Natural killer cell treated with Interleukin-12 subunit alpha and Interleukin-12 subunit beta and Interleukin-15 and Interleukin-18, amount 100 ng/mL, for 72 hours (primary cell): ENCODE measurements at regions not wholly inside any gene's neighbourhood (a gene's known extent, or its start where the extent isn't known, plus 50 kb on each side); places are given as distances from the start of the nearest gene placed in this dataset.
"Not testable (repeated sequence)": the region's sequence is repeated elsewhere in the genome, so short reads cannot be mapped to it uniquely, and the experiment has no call there.

Experiments
- ATAC-seq, 2 donors: fragments of 150-1000 bp; cut with Tn5 transposase in 1 of 2; sonication (Bioruptor Pico), chemical (Tn5 transposase) in 1 of 2; 2 replicates each; pipeline ENCODE4 v1.10.0; 2021
- DNase-seq: peaks from one replicate; pipeline ENCODE4 v3.0.0; 2022; ENCODE audit warnings: low spot score
- H3K27ac Mint-ChIP-seq, 2 donors: 1 replicate in 1 of 2; 2 replicates in 1 of 2; pipeline ENCODE4 v1.8.0; 2022; ENCODE audit warnings: mixed read lengths in 2 of 2, mild to moderate bottlenecking in 1 of 2, moderate library complexity in 1 of 2
- H3K27me3 Mint-ChIP-seq, 2 donors: 1 replicate in 1 of 2; 2 replicates in 1 of 2; pipeline ENCODE4 v1.8.0; 2022; ENCODE audit warnings: mixed read lengths in 2 of 2
- H3K36me3 Mint-ChIP-seq: one replicate; pipeline ENCODE4 v1.8.0; 2022; ENCODE audit warnings: mixed read lengths
- H3K4me1 Mint-ChIP-seq, 2 donors: 1 replicate in 1 of 2; 2 replicates in 1 of 2; pipeline ENCODE4 v1.8.0; 2022; ENCODE audit warnings: low read depth in 2 of 2, mixed read lengths in 2 of 2, mild to moderate bottlenecking in 1 of 2
- H3K4me3 Mint-ChIP-seq: one replicate; pipeline ENCODE4 v1.8.0; 2022; ENCODE audit warnings: mixed read lengths
- H3K9me3 Mint-ChIP-seq: 2 replicates; pipeline ENCODE4 v1.8.0; 2022; ENCODE audit warnings: mixed read lengths

DNA sequence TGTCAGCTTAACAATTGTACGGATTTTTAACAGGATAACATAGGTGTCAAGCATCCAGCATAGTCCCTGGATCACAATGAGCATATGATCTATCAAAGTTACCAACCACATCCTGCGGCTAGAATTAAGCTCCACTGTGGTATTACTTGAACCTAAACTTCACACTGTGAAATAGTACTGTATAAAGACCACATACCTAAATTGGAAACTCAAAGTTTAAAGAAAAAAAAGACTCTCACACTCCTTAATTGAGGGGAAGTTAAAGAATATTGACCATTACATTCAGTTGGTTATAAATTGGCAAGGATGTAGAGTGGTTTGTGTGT, 133.0 kb upstream of the PZP start:
- no peaks in the 10 kb centered on the region for H3K27me3 Mint-ChIP-seq
- peak overlapping the region; percentile 3 to 17 for H3K27ac Mint-ChIP-seq
- peak overlapping the region; percentile 36 for H3K4me3 Mint-ChIP-seq
- DNase-seq (no peak), ATAC-seq (peak; percentile 61 to 73)
- H3K36me3 Mint-ChIP-seq, result peaks cover 3% of the 10 kb centered on the region
- peaks cover 37 to 41% of the 10 kb centered on the region in 2 donors for H3K4me1 Mint-ChIP-seq
- H3K9me3 Mint-ChIP-seq, result peaks cover 3% of the 10 kb centered on the region

DNA sequence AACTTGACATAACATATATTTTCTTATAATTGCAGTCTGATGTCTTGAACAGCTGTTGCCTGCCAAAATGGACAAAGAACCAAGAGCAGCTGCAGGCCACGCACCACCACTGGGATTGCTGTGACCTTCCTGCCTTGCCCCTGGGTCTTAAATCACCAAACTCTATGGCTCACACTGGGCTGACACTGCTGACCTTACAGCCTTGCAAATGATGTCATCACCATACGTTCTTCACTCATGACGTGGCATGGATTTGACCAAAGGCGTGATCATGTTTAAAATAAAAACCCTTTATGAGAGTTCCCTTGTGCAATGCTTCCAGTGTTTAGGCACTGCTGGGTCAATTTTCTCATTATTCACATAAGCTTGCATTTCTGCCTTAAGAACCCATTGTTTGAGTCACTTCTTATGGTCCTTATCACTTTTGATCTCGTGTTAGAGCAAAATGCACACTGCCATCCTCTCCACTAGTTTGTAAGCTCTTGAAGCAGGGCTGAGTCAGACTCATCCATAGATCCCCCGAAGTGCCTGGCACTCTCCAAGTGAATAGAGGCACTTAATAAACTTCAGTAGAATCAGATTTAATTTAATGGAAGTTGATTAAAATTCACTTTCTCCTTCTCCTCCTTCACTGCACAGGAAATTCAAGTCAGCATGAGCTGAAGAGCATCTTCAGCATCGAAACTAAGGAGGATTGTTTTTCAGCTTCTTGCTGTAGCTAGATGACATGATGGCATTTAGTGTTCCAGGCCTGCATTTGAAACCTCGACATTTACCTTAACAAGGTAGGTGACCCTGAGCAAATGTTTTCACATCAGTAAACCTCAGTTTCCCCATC, 132.4 kb upstream of the PZP start:
- Mint-ChIP-seq H3K36me3 (peaks cover 5% of the 10 kb centered on the region), H3K4me3 (peak overlapping the region; percentile 5), H3K27me3 (no peaks in the 10 kb centered on the region), H3K27ac (peak overlapping the region; percentile 3 to 22), H3K9me3 (peaks cover 4% of the 10 kb centered on the region), H3K4me1 (peaks cover 33 to 36% of the 10 kb centered on the region in 2 donors)
- DNase-seq (no peak), ATAC-seq (peak; percentile 64 to 73)

- ATAC-seq (no peak), DNase-seq (no peak)
- no peak overlapping the region for H3K27ac Mint-ChIP-seq
- peaks cover 24 to 25% of the 10 kb centered on the region in 2 donors for H3K4me1 Mint-ChIP-seq
- H3K36me3 Mint-ChIP-seq, result peaks cover 5% of the 10 kb centered on the region
- H3K27me3 Mint-ChIP-seq, result no peaks in the 10 kb centered on the region
- no peak overlapping the region for H3K4me3 Mint-ChIP-seq
- H3K9me3 Mint-ChIP-seq, result peaks cover 4% of the 10 kb centered on the region
These were observed 129.5 kb upstream of the PZP start for GRCh38 chr12:9337656-9338055.

GRCh38 chr12:9336375-9337011, 128.3 kb upstream of the PZP start:
- not testable (repeated sequence) for H3K36me3 Mint-ChIP-seq, H3K27me3 Mint-ChIP-seq, H3K9me3 Mint-ChIP-seq, H3K4me3 Mint-ChIP-seq, H3K27ac Mint-ChIP-seq, DNase-seq, ATAC-seq
- peaks cover 16% of the 10 kb centered on the region in 2 donors for H3K4me1 Mint-ChIP-seq

- ATAC-seq (no peak), DNase-seq (no peak)
- Mint-ChIP-seq H3K27ac (no peak overlapping the region), H3K27me3 (no peaks in the 10 kb centered on the region), H3K36me3 (peaks cover 5% of the 10 kb centered on the region), H3K4me3 (no peak overlapping the region), H3K9me3 (peaks cover 4% of the 10 kb centered on the region), H3K4me1 (peaks cover 16% of the 10 kb centered on the region in 2 donors)
These were observed 127.7 kb upstream of the PZP start for GRCh38 chr12:9335867-9336266.

GRCh38 chr12:9334964-9335363, 126.8 kb upstream of the PZP start:
- Mint-ChIP-seq H3K4me1 (peaks cover 11 to 12% of the 10 kb centered on the region in 2 donors), H3K4me3 (no peak overlapping the region), H3K27me3 (no peaks in the 10 kb centered on the region), H3K9me3 (peaks cover 4% of the 10 kb centered on the region), H3K36me3 (peaks cover 5% of the 10 kb centered on the region), H3K27ac (no peak overlapping the region)
- ATAC-seq (no peak), DNase-seq (no peak)

GRCh38 chr12:9334041-9334692, 126.0 kb upstream of the PZP start:
- Mint-ChIP-seq H3K4me3 (no peak overlapping the region), H3K36me3 (peaks cover 5% of the 10 kb centered on the region), H3K9me3 (peaks cover 4% of the 10 kb centered on the region), H3K27ac (peak overlapping the region in 1 of 2 donors; percentile 37), H3K27me3 (no peaks in the 10 kb centered on the region), H3K4me1 (peaks cover 11 to 12% of the 10 kb centered on the region in 2 donors)
- DNase-seq (no peak), ATAC-seq (no peak)

GRCh38 chr12:9333161-9333560, 125.0 kb upstream of the PZP start:
- peak overlapping the region in 1 of 2 donors; percentile 37 for H3K27ac Mint-ChIP-seq
- ATAC-seq, result no peak
- H3K36me3 Mint-ChIP-seq, result peaks cover 5% of the 10 kb centered on the region
- H3K9me3 Mint-ChIP-seq, result peaks cover 4% of the 10 kb centered on the region
- DNase-seq, result no peak
- no peak overlapping the region for H3K4me3 Mint-ChIP-seq
- H3K4me1 Mint-ChIP-seq, result peaks cover 11 to 18% of the 10 kb centered on the region in 2 donors
- H3K27me3 Mint-ChIP-seq, result no peaks in the 10 kb centered on the region

- Mint-ChIP-seq H3K27ac (no peak overlapping the region), H3K36me3 (peaks cover 5% of the 10 kb centered on the region), H3K27me3 (no peaks in the 10 kb centered on the region), H3K4me3 (no peak overlapping the region), H3K4me1 (peaks cover 12 to 24% of the 10 kb centered on the region in 2 donors), H3K9me3 (peaks cover 4% of the 10 kb centered on the region)
- ATAC-seq (no peak), DNase-seq (no peak)
These were observed 124.4 kb upstream of the PZP start for GRCh38 chr12:9332564-9332963.

GRCh38 chr12:9331218-9331626, 123.0 kb upstream of the PZP start:
- peaks cover 2% of the 10 kb centered on the region for H3K36me3 Mint-ChIP-seq
- peaks cover under 1% of the 10 kb centered on the region for H3K9me3 Mint-ChIP-seq
- DNase-seq (peak; percentile 68), ATAC-seq (peak; percentile 68 to 81)
- peak overlapping the region in 1 of 2 donors; percentile 73 for H3K27ac Mint-ChIP-seq
- no peaks in the 10 kb centered on the region for H3K27me3 Mint-ChIP-seq
- peaks cover 24 to 37% of the 10 kb centered on the region in 2 donors for H3K4me1 Mint-ChIP-seq
- H3K4me3 Mint-ChIP-seq, result no peak overlapping the region

GRCh38 chr12:9329019-9329418, 120.8 kb upstream of the PZP start:
- no peak for ATAC-seq
- no peak overlapping the region for H3K4me3 Mint-ChIP-seq

GRCh38 chr12:9328065-9328464, 119.9 kb upstream of the PZP start:
- peaks cover 19 to 36% of the 10 kb centered on the region in 2 donors for H3K4me1 Mint-ChIP-seq
- no peak for ATAC-seq
- no peaks in the 10 kb centered on the region for H3K36me3 Mint-ChIP-seq
- H3K27me3 Mint-ChIP-seq, result no peaks in the 10 kb centered on the region
- no peak for DNase-seq
- no peak overlapping the region for H3K27ac Mint-ChIP-seq
- H3K4me3 Mint-ChIP-seq, result no peak overlapping the region
- H3K9me3 Mint-ChIP-seq, result no peaks in the 10 kb centered on the region

More at GRCh38 chr12:9329019-9329418, 120.8 kb upstream of the PZP start:
- no peak overlapping the region for H3K27ac Mint-ChIP-seq
- H3K9me3 Mint-ChIP-seq, result no peaks in the 10 kb centered on the region
- no peaks in the 10 kb centered on the region for H3K27me3 Mint-ChIP-seq
- no peaks in the 10 kb centered on the region for H3K36me3 Mint-ChIP-seq
- H3K4me1 Mint-ChIP-seq, result peaks cover 22 to 37% of the 10 kb centered on the region in 2 donors
- DNase-seq, result no peak

- Mint-ChIP-seq H3K9me3 (no peaks in the 10 kb centered on the region), H3K27ac (peak overlapping the region in 1 of 2 donors; percentile 24), H3K4me3 (no peak overlapping the region), H3K4me1 (peaks cover 19 to 31% of the 10 kb centered on the region in 2 donors), H3K27me3 (no peaks in the 10 kb centered on the region), H3K36me3 (no peaks in the 10 kb centered on the region)
- DNase-seq (no peak), ATAC-seq (peak in 1 of 2 donors; percentile 35)
These were observed 119.1 kb upstream of the PZP start for GRCh38 chr12:9327320-9327719.

DNA sequence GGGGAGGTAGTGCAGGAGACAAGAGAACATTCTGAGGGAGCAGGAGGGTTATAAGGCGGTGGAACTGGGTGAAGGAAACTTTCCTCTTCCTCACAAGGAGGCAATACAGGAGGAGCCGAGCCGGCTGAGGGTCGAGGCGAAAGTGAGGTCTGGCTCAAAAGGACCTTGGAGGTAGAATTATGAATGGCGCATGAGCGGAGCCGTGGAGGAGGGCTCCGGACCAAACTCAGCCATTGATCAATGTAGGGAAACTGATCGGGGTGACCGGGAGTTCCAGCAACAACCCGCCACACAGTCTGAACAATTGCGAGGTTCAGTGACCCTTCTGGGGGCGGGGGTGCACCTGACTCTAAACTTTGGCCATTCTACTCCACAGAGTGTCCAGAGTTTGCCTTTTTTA, 118.7 kb upstream of the PZP start:
- H3K27ac Mint-ChIP-seq, result peak overlapping the region in 1 of 2 donors; percentile 24
- H3K4me3 Mint-ChIP-seq, H3K9me3 Mint-ChIP-seq, H3K27me3 Mint-ChIP-seq, ATAC-seq, H3K36me3 Mint-ChIP-seq, DNase-seq: not testable (repeated sequence)
- peaks cover 19 to 31% of the 10 kb centered on the region in 2 donors for H3K4me1 Mint-ChIP-seq
